GM12878 (cell line): ENCODE measurements at regions not wholly inside any gene's neighbourhood (a gene's known extent, or its start where the extent isn't known, plus 50 kb on each side); places are given as distances from the start of the nearest gene placed in this dataset.

ENCODE experiments used
- ATAC-seq: fragments of 200-7000 bp; cut with Tn5 transposase; 3 replicates; pipeline ENCODE4 v1.9.1; 2020; ENCODE audit warnings: mild to moderate bottlenecking, moderate library complexity
- BruUV-seq: library from RNA; stranded (reverse); fragments of 400-500 nt; replicated peaks from 2 replicates; lab custom pipeline; 2021; lab: Mats Ljungman, UMichigan
- CTCF ChIA-PET: fragments of 300-600 bp; sonication (Branson Sonifier 250); formaldehyde crosslinking; extraction: SDS; loops from one replicate; lab custom pipeline; 2021; ENCODE audit warnings: inconsistent platforms; lab: Yijun Ruan, JAX
- POLR2A ChIA-PET: fragments of 350-600 bp; formaldehyde crosslinking; extraction: SDS; loops from one replicate; lab custom pipeline; 2021; ENCODE audit warnings: inconsistent platforms; lab: Charles Lee
- RAD21 ChIA-PET: fragments of 300-600 bp; sonication (Branson Sonifier 250); formaldehyde crosslinking; loops from one replicate; lab custom pipeline; 2023; ENCODE audit warnings: antibody characterized with exemption; ENCODE audit not compliant: unreplicated experiment; lab: Charles Lee
- SMC1A ChIA-PET: fragments of 300-600 bp; sonication (Branson Sonifier 250); formaldehyde crosslinking; loops from one replicate; lab custom pipeline; 2023; ENCODE audit not compliant: unreplicated experiment, uncharacterized antibody; lab: Charles Lee
- DNase-seq: peaks from one replicate; pipeline ENCODE4 v3.0.0-alpha.2; 2011; ENCODE audit warnings: low read depth, low spot score
- FAIRE-seq: peaks from 3 replicates; lab custom pipeline; 2011; peaks lifted over from hg19 to GRCh38; lab: Jason Lieb, UNC
- H2AFZ ChIP-seq: 2 replicates; pipeline ENCODE4 v1.6.0; 2011; ENCODE audit warnings: low read depth, low read length, control low read depth; ENCODE audit not compliant: control insufficient read depth
- H3K27ac ChIP-seq: 2 replicates; pipeline ENCODE4 v1.5.1; 2011; ENCODE audit warnings: control low read depth; ENCODE audit not compliant: control insufficient read depth, insufficient read depth
- H3K27me3 ChIP-seq, 2 experiments: replicated peaks in 1 of 2; 2 replicates each; pipeline versions ENCODE4 v1.6.0 to v1.6.1; 2011; ENCODE audit warnings: low read length in 1 of 2; ENCODE audit not compliant: control insufficient read depth in 2 of 2, insufficient read depth in 2 of 2
- H3K36me3 ChIP-seq, 2 experiments: 2 replicates each; pipeline ENCODE4 v1.5.1; 2011; ENCODE audit warnings: low read length in 1 of 2; ENCODE audit not compliant: control insufficient read depth in 2 of 2, insufficient read depth in 2 of 2
- H3K4me1 ChIP-seq: 2 replicates; pipeline ENCODE4 v1.6.1; 2011; ENCODE audit warnings: mild to moderate bottlenecking, low read length, moderate library complexity, mixed read lengths; ENCODE audit not compliant: control insufficient read depth, insufficient read depth
- H3K4me2 ChIP-seq: 2 replicates; pipeline ENCODE4 v1.6.0; 2011; ENCODE audit warnings: control low read depth; ENCODE audit not compliant: control insufficient read depth, insufficient read depth
- H3K4me3 ChIP-seq: fragments of 200-600 bp; sonication (generic); 2 replicates; pipeline ENCODE4 v1.5.1; 2016
- H3K79me2 ChIP-seq: 2 replicates; pipeline ENCODE4 v1.6.0; 2011; ENCODE audit warnings: low read length; ENCODE audit not compliant: control insufficient read depth, insufficient read depth
- H3K9ac ChIP-seq: 2 replicates; pipeline ENCODE4 v1.8.0; 2011; ENCODE audit warnings: low read length, control low read depth, mixed read lengths; ENCODE audit not compliant: control insufficient read depth, insufficient read depth
- H3K9me3 ChIP-seq: replicated peaks from 3 replicates; pipeline ENCODE4 v1.5.1; 2011; ENCODE audit warnings: mild to moderate bottlenecking, low read length; ENCODE audit not compliant: control insufficient read depth, insufficient read depth
- H4K20me1 ChIP-seq: 2 replicates; pipeline ENCODE4 v1.6.0; 2011; ENCODE audit not compliant: control insufficient read depth, insufficient read depth
- MXI1 ChIP-seq: fragments of 150-350 bp; IDR thresholded peaks from 2 replicates; pipeline ENCODE4 v1.6.1; 2011; ENCODE audit warnings: low read depth, mild to moderate bottlenecking, inconsistent platforms, low read length, improper control_type of control experiment
- NRF1 ChIP-seq: conservative IDR thresholded peaks from 2 replicates; pipeline ENCODE4 v1.6.1; 2011; ENCODE audit warnings: mild to moderate bottlenecking, low read depth, low read length, improper control_type of control experiment
- RFX5 ChIP-seq: IDR thresholded peaks from 2 replicates; pipeline ENCODE4 v1.6.1; 2011; ENCODE audit warnings: low read depth, low read length, improper control_type of control experiment
- TBL1XR1 ChIP-seq: IDR thresholded peaks from 2 replicates; pipeline ENCODE4 v1.6.1; 2012; ENCODE audit warnings: low read depth, low read length, improper control_type of control experiment
- WGBS: methylation state at CpG from one replicate; pipeline ENCODE4 v1.1.6; 2016; ENCODE audit warnings: low lambda C conversion rate; ENCODE audit not compliant: insufficient replicate concordance, insufficient coverage; ENCODE audit errors: missing lambda C conversion rate; 5-methylcytosine and 5-hydroxymethylcytosine counted together
- in situ Hi-C: fragments of 300-500 bp; cut with MboI; formaldehyde crosslinking; loops from 9 replicates; pipeline ENCODE4 v1.14.3; 2018; ENCODE audit warnings: mixed read lengths
- intact Hi-C: fragments of 100-400 bp; cut with micrococcal nuclease; formaldehyde crosslinking; loops from one replicate; pipeline ENCODE4 v1.14.2; 2022; ENCODE audit not compliant: unreplicated experiment
- TF ChIP-seq, protein P1 (sequence below): IDR thresholded peaks from 2 replicates; pipeline ENCODE4 v1.6.1; 2012; ENCODE audit warnings: low read length, inconsistent platforms
- TF ChIP-seq, protein P2 (sequence below): fragments of 450-650 bp; IDR thresholded peaks from 2 replicates; pipeline ENCODE4 v1.6.1; 2017; ENCODE audit warnings: low read depth, mild to moderate bottlenecking, moderate library complexity

DNA sequence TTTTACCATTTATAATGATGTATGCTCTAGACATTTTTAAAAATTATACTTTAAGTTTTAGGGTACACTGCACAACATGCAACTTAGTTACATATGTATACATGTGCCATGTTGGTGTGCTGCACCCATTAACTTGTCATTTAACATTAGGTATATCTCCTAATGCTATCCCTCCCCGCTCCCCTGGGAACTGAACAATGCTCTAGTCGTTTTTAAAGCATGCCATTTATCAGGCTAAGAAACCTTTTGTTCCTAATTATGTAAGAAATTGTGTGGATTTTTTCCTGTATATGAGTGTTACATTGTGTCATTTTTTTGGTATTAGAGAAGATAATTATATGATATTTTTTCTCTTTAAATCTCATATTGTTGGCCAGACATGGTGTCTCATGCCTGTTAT, 72.8 kb upstream of the SGCD start:
- ChIA-PET POLR2A (no interaction called here), SMC1A (no interaction called here), CTCF (no interaction called here), RAD21 (no interaction called here)
- Histone ChIP-seq H2AFZ (no peak overlapping the region), H3K9ac (no peak overlapping the region), H3K27ac (no peak overlapping the region), H3K79me2 (no peaks in the 10 kb centered on the region), H3K27me3 (no peaks in the 10 kb centered on the region), H4K20me1 (no peaks in the 10 kb centered on the region), H3K36me3 (no peaks in the 10 kb centered on the region), H3K4me3 (no peak overlapping the region), H3K9me3 (no peaks in the 10 kb centered on the region), H3K4me1 (no peaks in the 10 kb centered on the region), H3K4me2 (no peak overlapping the region)
- 9% methylated on average over 2 of the region's 2 CpGs for WGBS
- DNase-seq (no peak), FAIRE-seq (no peak), ATAC-seq (no peak)
- TF ChIP-seq, protein P1, sequence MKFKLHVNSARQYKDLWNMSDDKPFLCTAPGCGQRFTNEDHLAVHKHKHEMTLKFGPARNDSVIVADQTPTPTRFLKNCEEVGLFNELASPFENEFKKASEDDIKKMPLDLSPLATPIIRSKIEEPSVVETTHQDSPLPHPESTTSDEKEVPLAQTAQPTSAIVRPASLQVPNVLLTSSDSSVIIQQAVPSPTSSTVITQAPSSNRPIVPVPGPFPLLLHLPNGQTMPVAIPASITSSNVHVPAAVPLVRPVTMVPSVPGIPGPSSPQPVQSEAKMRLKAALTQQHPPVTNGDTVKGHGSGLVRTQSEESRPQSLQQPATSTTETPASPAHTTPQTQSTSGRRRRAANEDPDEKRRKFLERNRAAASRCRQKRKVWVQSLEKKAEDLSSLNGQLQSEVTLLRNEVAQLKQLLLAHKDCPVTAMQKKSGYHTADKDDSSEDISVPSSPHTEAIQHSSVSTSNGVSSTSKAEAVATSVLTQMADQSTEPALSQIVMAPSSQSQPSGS: no peak
- no peak for TF ChIP-seq RFX5
- TF ChIP-seq TBL1XR1: no peak
- TF ChIP-seq MXI1: no peak
- TF ChIP-seq, protein P2, sequence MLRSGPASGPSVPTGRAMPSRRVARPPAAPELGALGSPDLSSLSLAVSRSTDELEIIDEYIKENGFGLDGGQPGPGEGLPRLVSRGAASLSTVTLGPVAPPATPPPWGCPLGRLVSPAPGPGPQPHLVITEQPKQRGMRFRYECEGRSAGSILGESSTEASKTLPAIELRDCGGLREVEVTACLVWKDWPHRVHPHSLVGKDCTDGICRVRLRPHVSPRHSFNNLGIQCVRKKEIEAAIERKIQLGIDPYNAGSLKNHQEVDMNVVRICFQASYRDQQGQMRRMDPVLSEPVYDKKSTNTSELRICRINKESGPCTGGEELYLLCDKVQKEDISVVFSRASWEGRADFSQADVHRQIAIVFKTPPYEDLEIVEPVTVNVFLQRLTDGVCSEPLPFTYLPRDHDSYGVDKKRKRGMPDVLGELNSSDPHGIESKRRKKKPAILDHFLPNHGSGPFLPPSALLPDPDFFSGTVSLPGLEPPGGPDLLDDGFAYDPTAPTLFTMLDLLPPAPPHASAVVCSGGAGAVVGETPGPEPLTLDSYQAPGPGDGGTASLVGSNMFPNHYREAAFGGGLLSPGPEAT: no peak
- TF ChIP-seq NRF1: no peak
- in situ Hi-C loops: no loop called here
- BruUV-seq: no TSS peak
- intact Hi-C loops: no loop called here
